Loucy (cell line): ENCODE measurements at regions not wholly inside any gene's neighbourhood (a gene's known extent, or its start where the extent isn't known, plus 50 kb on each side); places are given as distances from the start of the nearest gene placed in this dataset.

Experiments
- CTCF ChIP-seq: fragments of 200-600 bp; sonication (generic); conservative IDR thresholded peaks from 2 replicates; pipeline ENCODE4 v1.5.1; 2014; ENCODE audit warnings: mild to moderate bottlenecking, antibody characterized with exemption, low read length
- EZH2phosphoT487 ChIP-seq: fragments of 200-600 bp; IDR thresholded peaks from 2 replicates; pipeline ENCODE4 v1.6.1; 2018; ENCODE audit warnings: antibody characterized with exemption, mild to moderate bottlenecking, moderate library complexity, borderline replicate concordance

- TF ChIP-seq CTCF (no peak), EZH2phosphoT487 (no peak)
Measured at GRCh38 chr3:150082898-150083654, 112.4 kb upstream of the PFN2 start.
